ENCODE measurements at regions not wholly inside any gene's neighbourhood (a gene's known extent, or its start where the extent isn't known, plus 50 kb on each side); places are given as distances from the start of the nearest gene placed in this dataset.

GRCh38 chr3:79824166-79824565 lies 56.4 kb upstream of the ROBO1 start:
- DNase-seq = no peak

GRCh38 chr3:79822076-79822475 lies 54.3 kb upstream of the ROBO1 start:
- no peak for DNase-seq

- no peak for DNase-seq
These were observed 52.3 kb upstream of the ROBO1 start for GRCh38 chr3:79820089-79820488.

- no peak for DNase-seq
These were observed 50.2 kb upstream of the ROBO1 start for GRCh38 chr3:79818015-79818414.

Measured in NCI-H446 treated with DMSO at 0.1 percent for 48 hours (cell line).